Testis (tissue), 2 donors: ENCODE measurements at regions not wholly inside any gene's neighbourhood (a gene's known extent, or its start where the extent isn't known, plus 50 kb on each side); places are given as distances from the start of the nearest gene placed in this dataset.

Experiments
- CTCF ChIP-seq, 3 experiments: fragments of 450-650 bp in 2 of 3; fragments of 200-600 bp in 1 of 3; sonication (generic) in 1 of 3; IDR thresholded peaks; one replicate each; pipeline ENCODE4 v1.5.1; 2016 to 2019; ENCODE audit warnings: antibody characterized with exemption in 3 of 3, mild to moderate bottlenecking in 2 of 3, moderate library complexity in 1 of 3
- POLR2A ChIP-seq: fragments of 450-650 bp; IDR thresholded peaks from one replicate; pipeline ENCODE4 v1.6.1; 2017; ENCODE audit warnings: antibody characterized with exemption, mild to moderate bottlenecking, moderate library complexity

- TF ChIP-seq CTCF (IDR thresholded peaks at IDR 0.05) (no peak), POLR2A (no peak)
These were observed 148.6 kb upstream of the CACNA1E start for GRCh38 chr1:181334724-181335123.
